Transverse colon (tissue), 3 donors: ENCODE measurements at regions not wholly inside any gene's neighbourhood (a gene's known extent, or its start where the extent isn't known, plus 50 kb on each side); places are given as distances from the start of the nearest gene placed in this dataset.

Experiments used
- CTCF ChIP-seq, 5 experiments: fragments of 200-600 bp in 3 of 5; fragments of 450-650 bp in 2 of 5; sonication (generic) in 3 of 5; IDR thresholded peaks; 1 replicate in 2 of 5; 2 replicates in 3 of 5; pipeline ENCODE4 v1.5.1; 2016 to 2017; ENCODE audit warnings: antibody characterized with exemption in 5 of 5, inconsistent platforms in 3 of 5, mild to moderate bottlenecking in 2 of 5, moderate library complexity in 1 of 5
- EP300 ChIP-seq: sonication (generic); formaldehyde crosslinking; IDR thresholded peaks from one replicate; pipeline ENCODE4 v1.6.1; 2017; ENCODE audit warnings: antibody characterized with exemption, low read depth

- TF ChIP-seq EP300 (no peak), CTCF (IDR thresholded peaks at IDR 0.05) (no peak)
Measured at GRCh38 chrX:43317378-43317777, 338.7 kb upstream of the MAOA start.
